GM23338 (cell line): ENCODE measurements at regions not wholly inside any gene's neighbourhood (a gene's known extent, or its start where the extent isn't known, plus 50 kb on each side); places are given as distances from the start of the nearest gene placed in this dataset.

Experiments used
- CREB1 ChIP-seq: fragments of 250-450 bp; sonication (Bioruptor Pico); IDR thresholded peaks from 2 replicates; pipeline ENCODE4 v1.5.0; 2020; ENCODE audit warnings: low read depth, mild to moderate bottlenecking, moderate library complexity
- CTCF ChIP-seq, 2 experiments: fragments of 200-600 bp in 1 of 2; sonication (generic) in 1 of 2; conservative IDR thresholded peaks; 2 replicates each; pipeline versions ENCODE4 v1.5.1 to v1.6.1; 2016 to 2017; ENCODE audit warnings: antibody characterized with exemption in 2 of 2, low read depth in 2 of 2, mild to moderate bottlenecking in 2 of 2, moderate library complexity in 1 of 2
- ETS1 ChIP-seq: IDR thresholded peaks from 2 replicates; pipeline ENCODE4 v1.6.1; 2016; ENCODE audit warnings: antibody characterized with exemption
- EZH2 ChIP-seq: fragments of 200-600 bp; sonication (generic); IDR thresholded peaks from one replicate; pipeline ENCODE4 v1.8.0; 2017; ENCODE audit warnings: antibody characterized with exemption, mild to moderate bottlenecking, low read depth; ENCODE audit not compliant: unreplicated experiment
- EZH2phosphoT487 ChIP-seq: fragments of 200-600 bp; sonication (generic); IDR thresholded peaks from one replicate; pipeline ENCODE4 v1.8.1; 2018; ENCODE audit warnings: antibody characterized with exemption; ENCODE audit not compliant: unreplicated experiment
- JUNB ChIP-seq: IDR thresholded peaks from one replicate; pipeline ENCODE4 v1.6.1; 2016; ENCODE audit warnings: antibody characterized with exemption; ENCODE audit not compliant: unreplicated experiment
- NANOG ChIP-seq: IDR thresholded peaks from 2 replicates; pipeline ENCODE4 v1.6.1; 2016; ENCODE audit warnings: antibody characterized with exemption, borderline replicate concordance
- POLR2AphosphoS5 ChIP-seq: IDR thresholded peaks from 2 replicates; pipeline ENCODE4 v1.6.1; 2016; ENCODE audit warnings: antibody characterized with exemption, low read depth
- REST ChIP-seq: IDR thresholded peaks from one replicate; pipeline ENCODE4 v1.6.1; 2018; ENCODE audit warnings: antibody characterized with exemption; ENCODE audit not compliant: unreplicated experiment
- STAT1 ChIP-seq: IDR thresholded peaks from one replicate; pipeline ENCODE4 v1.6.1; 2016; ENCODE audit warnings: antibody characterized with exemption; ENCODE audit not compliant: unreplicated experiment
- ZNF114 ChIP-seq: fragments of 250-450 bp; sonication (Bioruptor Pico); IDR thresholded peaks from 2 replicates; pipeline ENCODE4 v1.5.0; 2020; ENCODE audit warnings: mild to moderate bottlenecking, moderate library complexity
- ZNF331 ChIP-seq: fragments of 250-450 bp; sonication (Bioruptor Pico); IDR thresholded peaks from 2 replicates; pipeline ENCODE4 v1.5.0; 2020; ENCODE audit warnings: low read depth, mild to moderate bottlenecking, moderate library complexity

- TF ChIP-seq CTCF (conservative IDR thresholded peaks at IDR 0.05; ENCODE audit: low read depth in 2 of 2): no peak
- TF ChIP-seq CREB1 (CRISPR knock-in tag): no peak
- no peak for TF ChIP-seq REST
- no peak for TF ChIP-seq POLR2AphosphoS5
- TF ChIP-seq ZNF114 (CRISPR knock-in tag): no peak
- TF ChIP-seq EZH2: no peak
- TF ChIP-seq EZH2phosphoT487: no peak
- TF ChIP-seq NANOG: no peak
- TF ChIP-seq JUNB: no peak
- no peak for TF ChIP-seq ETS1
- no peak for TF ChIP-seq ZNF331
- TF ChIP-seq STAT1: no peak
Measured at GRCh38 chr3:90056281-90057032, 949.0 kb downstream of the EPHA3 start.
